ENCODE measurements at regions not wholly inside any gene's neighbourhood (a gene's known extent, or its start where the extent isn't known, plus 50 kb on each side); places are given as distances from the start of the nearest gene placed in this dataset.

GRCh38 chr2:225296951-225297350 is 102.6 kb upstream of the NYAP2 start:
- Mint-ChIP-seq H3K4me3 (ENCODE audit: unreplicated experiment) (no peak overlapping the region), H3K9me3 (ENCODE audit: unreplicated experiment) (peaks cover 5% of the 10 kb centered on the region), H3K4me1 (ENCODE audit: unreplicated experiment) (no peaks in the 10 kb centered on the region), H3K36me3 (ENCODE audit: low read depth, unreplicated experiment) (peaks cover 3% of the 10 kb centered on the region), H3K27ac (ENCODE audit: unreplicated experiment) (no peak overlapping the region), H3K27me3 (ENCODE audit: unreplicated experiment) (no peaks in the 10 kb centered on the region)
- TF ChIP-seq CTCF (IDR thresholded peaks at IDR 0.05; ENCODE audit: unreplicated experiment) = no peak
- no peak for DNase-seq (ENCODE audit: low spot score)

DNA sequence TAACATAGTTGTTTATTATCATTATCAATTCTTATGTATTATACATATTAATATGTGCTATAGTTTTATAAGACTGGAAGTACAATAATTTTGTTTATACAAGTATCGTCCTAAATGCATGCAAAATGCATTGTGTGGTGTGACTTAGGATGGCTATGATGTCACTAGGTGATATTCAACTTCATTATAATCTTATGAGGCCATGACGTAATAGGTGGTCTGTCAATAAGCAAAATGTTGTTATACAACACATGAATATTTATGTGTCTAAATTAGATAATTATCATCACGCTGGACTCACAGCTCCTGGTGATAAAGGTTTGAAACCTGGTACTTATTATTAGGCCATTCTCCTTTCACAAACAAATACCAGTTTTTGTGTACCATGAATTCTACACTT is 104.4 kb upstream of the NYAP2 start:
- DNase-seq (ENCODE audit: low spot score) = no peak
- H3K4me1 Mint-ChIP-seq (ENCODE audit: unreplicated experiment) = no peaks in the 10 kb centered on the region
- no peak overlapping the region for H3K27ac Mint-ChIP-seq (ENCODE audit: unreplicated experiment)
- no peak for TF ChIP-seq CTCF (IDR thresholded peaks at IDR 0.05; ENCODE audit: unreplicated experiment)
- H3K36me3 Mint-ChIP-seq (ENCODE audit: low read depth, unreplicated experiment) = no peaks in the 10 kb centered on the region
- no peak overlapping the region for H3K4me3 Mint-ChIP-seq (ENCODE audit: unreplicated experiment)
- H3K27me3 Mint-ChIP-seq (ENCODE audit: unreplicated experiment) = no peaks in the 10 kb centered on the region
- H3K9me3 Mint-ChIP-seq (ENCODE audit: unreplicated experiment) = no peaks in the 10 kb centered on the region

GRCh38 chr2:225293638-225294037 is 105.9 kb upstream of the NYAP2 start:
- Mint-ChIP-seq H3K36me3 (ENCODE audit: low read depth, unreplicated experiment) (no peaks in the 10 kb centered on the region), H3K4me1 (ENCODE audit: unreplicated experiment) (no peaks in the 10 kb centered on the region), H3K27me3 (ENCODE audit: unreplicated experiment) (no peaks in the 10 kb centered on the region), H3K27ac (ENCODE audit: unreplicated experiment) (no peak overlapping the region), H3K9me3 (ENCODE audit: unreplicated experiment) (no peaks in the 10 kb centered on the region), H3K4me3 (ENCODE audit: unreplicated experiment) (no peak overlapping the region)
- no peak for DNase-seq (ENCODE audit: low spot score)
- no peak for TF ChIP-seq CTCF (IDR thresholded peaks at IDR 0.05; ENCODE audit: unreplicated experiment)

DNA sequence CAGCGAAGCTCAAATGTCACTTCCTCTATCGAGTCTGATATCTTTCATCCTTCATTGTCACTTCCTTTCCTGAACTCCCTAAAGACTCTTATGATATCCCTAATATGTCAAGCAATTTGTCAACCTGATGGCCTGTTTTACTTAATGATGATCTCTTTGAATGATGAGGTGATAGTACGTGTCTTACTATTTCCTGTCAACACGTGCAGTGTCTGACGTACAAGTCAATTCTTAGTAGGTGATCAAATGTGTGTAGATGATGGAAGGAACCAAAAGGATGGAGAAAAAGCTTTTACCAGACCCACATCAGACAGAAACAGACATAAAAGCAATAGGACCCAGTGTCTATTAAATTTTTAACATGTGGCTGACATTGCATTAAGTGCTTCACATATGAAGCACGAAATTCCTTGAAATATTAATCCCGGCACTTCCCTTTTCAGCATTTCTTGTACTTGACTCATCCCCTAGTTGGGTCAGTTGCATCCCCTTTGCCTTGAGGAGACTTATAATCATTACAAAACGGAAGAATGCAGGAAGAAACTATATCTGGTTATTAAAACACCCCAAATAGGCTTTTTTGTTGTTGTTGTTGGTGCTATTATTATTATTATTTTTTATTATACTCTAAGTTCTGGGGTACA is 108.6 kb upstream of the NYAP2 start:
- Mint-ChIP-seq H3K27ac (ENCODE audit: unreplicated experiment) (no peak overlapping the region), H3K9me3 (ENCODE audit: unreplicated experiment) (no peaks in the 10 kb centered on the region), H3K4me3 (ENCODE audit: unreplicated experiment) (no peak overlapping the region), H3K4me1 (ENCODE audit: unreplicated experiment) (no peaks in the 10 kb centered on the region), H3K27me3 (ENCODE audit: unreplicated experiment) (no peaks in the 10 kb centered on the region), H3K36me3 (ENCODE audit: low read depth, unreplicated experiment) (no peaks in the 10 kb centered on the region)
- no peak for DNase-seq (ENCODE audit: low spot score)
- TF ChIP-seq CTCF (IDR thresholded peaks at IDR 0.05; ENCODE audit: unreplicated experiment) = no peak

DNA sequence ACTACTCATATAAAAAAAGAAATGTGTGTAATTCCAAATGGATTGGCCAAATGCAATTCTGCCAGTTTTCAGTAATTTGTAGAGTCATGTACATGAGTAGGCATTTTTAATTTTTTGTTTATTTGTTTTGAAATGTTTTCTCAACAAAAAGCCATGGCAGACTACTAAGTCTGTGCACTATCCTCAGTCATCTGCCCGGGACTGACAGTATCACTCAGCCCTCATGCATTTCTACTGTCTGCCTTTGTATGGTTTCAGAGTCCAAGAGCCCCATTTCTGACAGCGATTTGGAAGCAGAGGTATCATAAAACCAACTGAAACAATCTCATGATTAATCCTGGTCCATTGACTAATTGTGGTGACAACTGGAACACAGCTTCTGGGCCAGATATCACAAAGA is 109.9 kb upstream of the NYAP2 start:
- Mint-ChIP-seq H3K36me3 (ENCODE audit: low read depth, unreplicated experiment) (no peaks in the 10 kb centered on the region), H3K27ac (ENCODE audit: unreplicated experiment) (no peak overlapping the region), H3K4me1 (ENCODE audit: unreplicated experiment) (no peaks in the 10 kb centered on the region), H3K27me3 (ENCODE audit: unreplicated experiment) (no peaks in the 10 kb centered on the region), H3K4me3 (ENCODE audit: unreplicated experiment) (no peak overlapping the region), H3K9me3 (ENCODE audit: unreplicated experiment) (no peaks in the 10 kb centered on the region)
- no peak for TF ChIP-seq CTCF (IDR thresholded peaks at IDR 0.05; ENCODE audit: unreplicated experiment)
- DNase-seq (ENCODE audit: low spot score) = no peak

Data from endothelial cell (in vitro differentiated cells).